GM23248 (cell line): ENCODE measurements at regions not wholly inside any gene's neighbourhood (a gene's known extent, or its start where the extent isn't known, plus 50 kb on each side); places are given as distances from the start of the nearest gene placed in this dataset.

ENCODE experiments used
- EZH2 ChIP-seq: fragments of 200-600 bp; sonication (generic); IDR thresholded peaks from 2 replicates; pipeline ENCODE4 v1.6.1; 2018; ENCODE audit warnings: antibody characterized with exemption, mild to moderate bottlenecking; ENCODE audit not compliant: insufficient read depth, poor library complexity, severe bottlenecking
- EZH2phosphoT487 ChIP-seq: fragments of 200-600 bp; sonication (generic); IDR thresholded peaks from 2 replicates; pipeline ENCODE4 v1.6.1; 2018; ENCODE audit warnings: antibody characterized with exemption, moderate library complexity, mild to moderate bottlenecking, low read depth; ENCODE audit not compliant: insufficient read depth

DNA sequence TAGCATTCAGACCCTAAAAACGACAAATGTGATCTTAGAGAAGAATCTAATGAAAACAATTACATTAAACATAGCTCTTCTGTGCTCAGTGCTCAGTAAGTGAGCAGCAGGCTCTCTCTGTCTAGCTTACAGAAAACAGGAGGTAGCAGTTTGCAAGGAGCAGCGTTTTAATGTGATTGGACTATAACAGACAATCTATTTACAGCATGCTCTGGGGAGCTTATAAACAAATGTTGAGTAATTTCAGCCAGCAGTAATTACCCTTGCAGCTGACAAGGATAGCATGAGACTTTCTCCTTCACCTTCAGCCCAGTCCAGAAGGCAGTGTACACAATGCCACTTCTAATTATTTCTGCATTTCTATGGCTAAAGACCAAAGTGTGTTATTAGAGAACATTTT lies 270.4 kb downstream of the FIGN start:
- TF ChIP-seq EZH2 (no peak), EZH2phosphoT487 (no peak)
